ENCODE measurements at regions not wholly inside any gene's neighbourhood (a gene's known extent, or its start where the extent isn't known, plus 50 kb on each side); places are given as distances from the start of the nearest gene placed in this dataset.

DNA sequence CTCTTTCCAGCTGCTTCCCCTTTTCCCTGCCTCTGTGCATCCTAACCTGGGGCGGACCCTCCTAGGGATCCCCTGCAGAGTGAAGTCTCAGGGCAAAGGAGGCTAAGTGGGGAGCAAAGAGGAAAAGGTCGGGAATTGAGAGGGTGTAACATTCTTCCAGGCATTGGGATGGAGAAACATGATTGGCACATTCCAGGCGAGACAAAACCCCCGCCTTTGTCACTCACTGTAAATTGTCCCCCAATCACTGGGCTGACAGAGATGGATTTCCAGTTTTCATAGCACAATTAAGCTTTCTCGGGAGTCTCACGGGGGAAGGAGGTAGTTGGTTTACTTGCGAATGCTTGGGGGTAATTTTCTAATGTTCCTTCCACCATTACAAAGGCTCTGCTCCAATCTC lies 74.9 kb downstream of the MIAT start:
- no peaks in the 10 kb centered on the region for H3K4me1 ChIP-seq (ENCODE audit: low read depth)
- intact Hi-C loops (cut with DNase I, micrococcal nuclease) = no loop called here
- TF ChIP-seq, protein P1, sequence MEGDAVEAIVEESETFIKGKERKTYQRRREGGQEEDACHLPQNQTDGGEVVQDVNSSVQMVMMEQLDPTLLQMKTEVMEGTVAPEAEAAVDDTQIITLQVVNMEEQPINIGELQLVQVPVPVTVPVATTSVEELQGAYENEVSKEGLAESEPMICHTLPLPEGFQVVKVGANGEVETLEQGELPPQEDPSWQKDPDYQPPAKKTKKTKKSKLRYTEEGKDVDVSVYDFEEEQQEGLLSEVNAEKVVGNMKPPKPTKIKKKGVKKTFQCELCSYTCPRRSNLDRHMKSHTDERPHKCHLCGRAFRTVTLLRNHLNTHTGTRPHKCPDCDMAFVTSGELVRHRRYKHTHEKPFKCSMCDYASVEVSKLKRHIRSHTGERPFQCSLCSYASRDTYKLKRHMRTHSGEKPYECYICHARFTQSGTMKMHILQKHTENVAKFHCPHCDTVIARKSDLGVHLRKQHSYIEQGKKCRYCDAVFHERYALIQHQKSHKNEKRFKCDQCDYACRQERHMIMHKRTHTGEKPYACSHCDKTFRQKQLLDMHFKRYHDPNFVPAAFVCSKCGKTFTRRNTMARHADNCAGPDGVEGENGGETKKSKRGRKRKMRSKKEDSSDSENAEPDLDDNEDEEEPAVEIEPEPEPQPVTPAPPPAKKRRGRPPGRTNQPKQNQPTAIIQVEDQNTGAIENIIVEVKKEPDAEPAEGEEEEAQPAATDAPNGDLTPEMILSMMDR (IDR thresholded peaks at IDR 0.05) = no peak
- ATAC-seq (no peak), DNase-seq (no peak)
- H3K4me3 ChIP-seq = no peak overlapping the region
- H3K9me3 ChIP-seq = no peaks in the 10 kb centered on the region
- H3K36me3 ChIP-seq (ENCODE audit: low read depth) = no peaks in the 10 kb centered on the region

DNA sequence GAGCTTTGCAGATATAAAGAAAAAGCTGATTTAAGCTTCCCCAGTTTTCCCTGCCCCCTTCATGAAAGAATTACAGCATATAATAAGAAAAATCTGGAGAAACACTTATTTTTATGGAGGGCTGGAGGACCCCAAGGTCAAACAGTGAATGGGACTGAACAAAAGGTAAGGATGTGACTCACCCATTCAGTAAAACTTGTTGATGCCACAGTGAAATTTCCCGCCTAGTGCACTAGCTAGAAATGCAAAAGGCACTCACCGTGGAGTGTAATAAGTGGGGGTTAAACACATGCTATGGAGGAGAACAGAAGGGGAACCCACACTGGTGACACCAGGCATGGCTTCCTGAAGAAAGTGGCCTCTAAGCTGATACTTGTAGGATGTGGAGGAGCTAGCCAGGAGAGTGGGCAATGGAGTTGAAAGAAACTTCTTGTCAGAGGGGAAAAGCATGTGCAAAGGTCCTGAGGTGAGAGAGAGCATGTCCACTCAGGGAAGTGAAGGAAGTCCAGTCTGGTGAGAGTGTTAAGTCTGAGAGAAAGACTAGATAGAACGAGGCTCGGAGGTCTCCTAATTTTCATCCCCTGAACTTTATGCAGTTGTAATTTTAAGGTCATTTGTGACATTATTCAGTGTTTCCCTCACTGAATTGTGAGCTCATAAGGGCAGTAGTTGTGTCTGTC lies 77.1 kb downstream of the MIAT start:
- Histone ChIP-seq H3K36me3 (ENCODE audit: low read depth) (no peaks in the 10 kb centered on the region), H3K4me1 (ENCODE audit: low read depth) (no peaks in the 10 kb centered on the region), H3K4me3 (no peak overlapping the region), H3K9me3 (no peaks in the 10 kb centered on the region)
- intact Hi-C loops (cut with DNase I, micrococcal nuclease) = no loop called here
- DNase-seq = no peak
- TF ChIP-seq, protein P1 (IDR thresholded peaks at IDR 0.05) = no peak
- ATAC-seq = no peak

DNA sequence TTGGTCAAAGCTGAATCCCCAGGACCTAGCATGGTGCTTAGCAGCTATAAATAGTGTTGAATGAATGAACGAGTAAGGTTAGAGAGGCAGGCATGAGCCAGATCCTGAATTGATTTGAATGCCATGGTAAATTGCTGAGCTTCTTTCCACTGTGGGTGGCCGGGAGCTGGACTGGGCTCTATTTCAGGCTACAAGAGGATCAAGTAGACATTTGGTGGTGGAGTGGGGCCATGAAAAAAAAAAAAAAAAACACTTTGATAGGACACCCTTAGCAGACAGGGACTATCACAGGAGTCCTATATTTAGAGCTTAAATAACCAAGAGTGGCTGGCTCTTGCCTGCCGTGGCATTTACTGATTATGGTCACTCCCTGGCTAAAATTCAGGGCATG lies 77.6 kb downstream of the MIAT start:
- TF ChIP-seq, protein P1 (IDR thresholded peaks at IDR 0.05) = no peak
- Histone ChIP-seq H3K4me1 (ENCODE audit: low read depth) (no peaks in the 10 kb centered on the region), H3K4me3 (no peak overlapping the region), H3K9me3 (no peaks in the 10 kb centered on the region), H3K36me3 (ENCODE audit: low read depth) (no peaks in the 10 kb centered on the region)
- intact Hi-C loops (cut with DNase I, micrococcal nuclease) = no loop called here
- DNase-seq (no peak), ATAC-seq (no peak)

DNA sequence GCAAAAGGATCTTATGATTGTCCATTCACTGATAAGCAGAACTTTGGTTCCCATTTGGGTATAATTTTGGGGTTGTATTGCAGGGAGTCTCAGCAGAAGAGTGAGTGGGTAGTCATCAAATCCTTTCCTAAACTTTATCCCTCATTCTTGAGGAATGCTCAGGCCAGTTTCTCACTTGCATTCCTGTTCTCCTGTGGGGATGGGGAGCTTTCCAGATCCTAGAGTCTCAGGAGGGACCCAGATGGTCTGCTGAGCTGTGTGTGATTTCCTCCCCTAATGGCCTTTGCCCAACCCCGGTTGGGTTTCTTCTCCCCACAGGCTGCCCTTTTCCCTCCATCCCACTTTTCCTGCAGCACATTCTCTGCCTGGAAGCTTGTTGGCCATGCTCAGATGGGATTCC lies 79.9 kb downstream of the MIAT start:
- Histone ChIP-seq H3K4me3 (no peak overlapping the region), H3K4me1 (ENCODE audit: low read depth) (no peaks in the 10 kb centered on the region), H3K36me3 (ENCODE audit: low read depth) (no peaks in the 10 kb centered on the region), H3K9me3 (no peaks in the 10 kb centered on the region)
- intact Hi-C loops (cut with DNase I, micrococcal nuclease) = no loop called here
- ATAC-seq = no peak
- TF ChIP-seq, protein P1 (IDR thresholded peaks at IDR 0.05) = no peak
- DNase-seq = no peak

DNA sequence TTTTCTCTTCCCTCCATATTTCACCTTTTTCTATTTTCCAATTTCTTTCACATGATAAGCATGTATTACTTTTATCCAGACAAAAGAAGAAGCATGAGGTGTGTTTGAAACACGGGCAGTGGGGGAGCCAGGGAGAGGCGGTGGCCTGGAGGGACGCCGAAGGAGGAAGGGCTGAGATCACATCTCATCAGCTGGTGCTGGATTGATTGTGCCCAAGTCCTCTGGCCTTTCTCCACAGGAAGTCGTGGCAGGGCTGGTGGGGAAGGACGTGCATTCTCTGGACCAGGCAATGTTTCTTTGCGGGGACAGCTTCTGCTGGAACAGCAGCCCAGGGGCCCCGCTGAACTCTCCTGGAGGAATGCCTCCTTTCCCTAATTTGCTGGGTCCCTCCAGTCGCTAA lies 82.9 kb downstream of the MIAT start:
- TF ChIP-seq, protein P1 (IDR thresholded peaks at IDR 0.05) = no peak
- intact Hi-C loops (cut with DNase I, micrococcal nuclease) = no loop called here
- no peak overlapping the region for H3K4me3 ChIP-seq
- no peaks in the 10 kb centered on the region for H3K36me3 ChIP-seq (ENCODE audit: low read depth)
- H3K9me3 ChIP-seq = no peaks in the 10 kb centered on the region
- DNase-seq (no peak), ATAC-seq (no peak)
- H3K4me1 ChIP-seq (ENCODE audit: low read depth) = peaks cover 5% of the 10 kb centered on the region

DNA sequence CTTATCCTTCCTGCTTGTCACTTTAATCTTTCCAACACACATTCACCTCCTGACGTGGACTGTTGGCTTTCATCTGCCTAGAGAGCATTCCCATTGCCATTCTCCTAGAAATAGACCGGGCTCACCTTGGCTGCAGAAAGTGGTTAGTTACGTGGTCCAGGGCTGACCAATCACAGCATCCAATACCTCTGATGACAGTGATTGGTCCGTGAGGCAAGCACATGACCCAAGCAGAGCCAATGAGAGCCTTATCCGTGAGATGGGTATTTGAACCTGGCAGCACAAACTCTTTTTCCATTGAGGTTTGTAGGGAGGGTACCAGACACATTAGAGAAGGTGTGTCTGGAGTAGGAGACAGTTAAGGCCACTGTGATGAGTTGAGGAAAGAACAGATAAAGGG lies 85.8 kb downstream of the MIAT start:
- Histone ChIP-seq H3K36me3 (ENCODE audit: low read depth) (no peaks in the 10 kb centered on the region), H3K4me1 (ENCODE audit: low read depth) (peaks cover 8% of the 10 kb centered on the region), H3K9me3 (no peaks in the 10 kb centered on the region), H3K4me3 (no peak overlapping the region)
- intact Hi-C loops (cut with DNase I, micrococcal nuclease) = no loop called here
- ATAC-seq (no peak), DNase-seq (no peak)
- TF ChIP-seq, protein P1 (IDR thresholded peaks at IDR 0.05) = no peak
